Progenitor cell of endocrine pancreas (in vitro differentiated cells): ENCODE measurements at regions not wholly inside any gene's neighbourhood (a gene's known extent, or its start where the extent isn't known, plus 50 kb on each side); places are given as distances from the start of the nearest gene placed in this dataset.

ENCODE experiments used
- DNase-seq: peaks from one replicate; pipeline ENCODE4 v3.0.0; 2021; ENCODE audit warnings: low spot score; ENCODE audit not compliant: unreplicated experiment
- H3K27ac Mint-ChIP-seq: 2 replicates; pipeline ENCODE4 v1.8.0; 2021; ENCODE audit warnings: mild to moderate bottlenecking, moderate library complexity, mixed read lengths
- H3K27me3 Mint-ChIP-seq: 2 replicates; pipeline ENCODE4 v1.8.0; 2021; ENCODE audit warnings: mixed read lengths
- H3K36me3 Mint-ChIP-seq: 2 replicates; pipeline ENCODE4 v1.8.0; 2022; ENCODE audit warnings: mixed read lengths; ENCODE audit not compliant: insufficient read depth
- H3K4me1 Mint-ChIP-seq: 2 replicates; pipeline ENCODE4 v1.8.0; 2021; ENCODE audit warnings: low read depth, mixed read lengths
- H3K4me3 Mint-ChIP-seq: 2 replicates; pipeline ENCODE4 v1.8.0; 2021; ENCODE audit warnings: low read depth, mild to moderate bottlenecking, moderate library complexity, mixed read lengths
- H3K9me3 Mint-ChIP-seq: 2 replicates; pipeline ENCODE4 v1.8.0; 2021; ENCODE audit warnings: low read depth, mixed read lengths
- TF ChIP-seq, protein P1 (sequence below): fragments of 200-600 bp; sonication (generic); IDR thresholded peaks from one replicate; pipeline ENCODE4 v1.5.0; 2021; ENCODE audit warnings: antibody characterized with exemption, mild to moderate bottlenecking; ENCODE audit not compliant: unreplicated experiment

DNA sequence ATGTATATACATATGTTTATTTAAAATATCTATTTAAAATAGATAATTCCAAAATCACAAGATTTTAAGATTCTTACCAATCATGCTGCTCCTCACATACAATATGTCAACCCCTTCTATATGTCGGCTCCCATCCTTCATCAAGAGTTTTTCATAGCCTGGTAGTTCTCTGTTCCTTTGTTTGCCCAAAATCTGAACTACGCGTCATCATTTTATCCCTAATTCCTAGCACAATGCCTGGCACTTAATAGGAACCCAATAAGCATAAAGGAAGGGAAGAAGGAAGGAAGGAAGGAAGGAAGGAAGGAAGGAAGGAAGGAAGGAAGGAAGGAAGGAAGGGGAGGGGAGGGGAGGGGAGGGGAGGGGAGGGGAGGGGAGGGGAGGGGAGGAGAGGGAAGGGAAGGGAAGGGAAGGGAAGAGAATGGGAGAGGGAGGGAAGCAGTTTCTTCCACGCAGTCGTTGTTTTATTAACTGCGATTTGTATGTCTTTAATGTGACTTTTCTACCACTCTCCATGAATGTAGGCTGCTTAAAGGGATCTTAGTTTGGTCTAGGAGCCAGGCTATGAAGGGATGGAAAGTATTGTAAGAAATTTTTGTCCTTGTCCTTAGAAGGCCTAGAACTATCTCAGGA lies 83.3 kb upstream of the PCGF5 start:
- H3K36me3 Mint-ChIP-seq, result no peaks in the 10 kb centered on the region
- no peak overlapping the region for H3K4me3 Mint-ChIP-seq
- no peak overlapping the region for H3K27ac Mint-ChIP-seq
- no peaks in the 10 kb centered on the region for H3K4me1 Mint-ChIP-seq
- no peak for DNase-seq
- H3K27me3 Mint-ChIP-seq, result peaks cover 2% of the 10 kb centered on the region
- TF ChIP-seq, protein P1, sequence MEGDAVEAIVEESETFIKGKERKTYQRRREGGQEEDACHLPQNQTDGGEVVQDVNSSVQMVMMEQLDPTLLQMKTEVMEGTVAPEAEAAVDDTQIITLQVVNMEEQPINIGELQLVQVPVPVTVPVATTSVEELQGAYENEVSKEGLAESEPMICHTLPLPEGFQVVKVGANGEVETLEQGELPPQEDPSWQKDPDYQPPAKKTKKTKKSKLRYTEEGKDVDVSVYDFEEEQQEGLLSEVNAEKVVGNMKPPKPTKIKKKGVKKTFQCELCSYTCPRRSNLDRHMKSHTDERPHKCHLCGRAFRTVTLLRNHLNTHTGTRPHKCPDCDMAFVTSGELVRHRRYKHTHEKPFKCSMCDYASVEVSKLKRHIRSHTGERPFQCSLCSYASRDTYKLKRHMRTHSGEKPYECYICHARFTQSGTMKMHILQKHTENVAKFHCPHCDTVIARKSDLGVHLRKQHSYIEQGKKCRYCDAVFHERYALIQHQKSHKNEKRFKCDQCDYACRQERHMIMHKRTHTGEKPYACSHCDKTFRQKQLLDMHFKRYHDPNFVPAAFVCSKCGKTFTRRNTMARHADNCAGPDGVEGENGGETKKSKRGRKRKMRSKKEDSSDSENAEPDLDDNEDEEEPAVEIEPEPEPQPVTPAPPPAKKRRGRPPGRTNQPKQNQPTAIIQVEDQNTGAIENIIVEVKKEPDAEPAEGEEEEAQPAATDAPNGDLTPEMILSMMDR, result no peak
- H3K9me3 Mint-ChIP-seq, result no peaks in the 10 kb centered on the region

DNA sequence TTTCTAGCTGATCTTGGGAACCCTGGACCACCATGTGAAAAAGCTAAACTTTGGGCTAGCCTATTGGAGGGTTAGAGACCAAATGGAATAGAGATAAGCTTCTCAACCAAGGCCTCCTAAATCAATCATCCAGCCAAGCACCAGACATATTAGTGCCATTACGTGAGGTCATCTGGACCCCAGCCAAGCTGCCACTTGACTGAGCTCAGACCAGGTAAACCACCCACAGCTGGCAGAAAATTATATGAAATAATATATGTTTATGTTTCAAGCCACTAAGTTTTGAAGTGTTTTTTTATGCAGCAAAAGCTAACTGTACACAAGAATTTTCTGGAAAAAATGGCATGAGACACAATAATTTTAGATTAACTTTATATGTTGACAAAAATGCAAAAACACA lies 82.6 kb upstream of the PCGF5 start:
- Mint-ChIP-seq H3K27me3 (peaks cover 2% of the 10 kb centered on the region), H3K36me3 (no peaks in the 10 kb centered on the region), H3K4me3 (no peak overlapping the region), H3K27ac (no peak overlapping the region), H3K9me3 (no peaks in the 10 kb centered on the region), H3K4me1 (no peaks in the 10 kb centered on the region)
- no peak for DNase-seq
- TF ChIP-seq, protein P1, result no peak

DNA sequence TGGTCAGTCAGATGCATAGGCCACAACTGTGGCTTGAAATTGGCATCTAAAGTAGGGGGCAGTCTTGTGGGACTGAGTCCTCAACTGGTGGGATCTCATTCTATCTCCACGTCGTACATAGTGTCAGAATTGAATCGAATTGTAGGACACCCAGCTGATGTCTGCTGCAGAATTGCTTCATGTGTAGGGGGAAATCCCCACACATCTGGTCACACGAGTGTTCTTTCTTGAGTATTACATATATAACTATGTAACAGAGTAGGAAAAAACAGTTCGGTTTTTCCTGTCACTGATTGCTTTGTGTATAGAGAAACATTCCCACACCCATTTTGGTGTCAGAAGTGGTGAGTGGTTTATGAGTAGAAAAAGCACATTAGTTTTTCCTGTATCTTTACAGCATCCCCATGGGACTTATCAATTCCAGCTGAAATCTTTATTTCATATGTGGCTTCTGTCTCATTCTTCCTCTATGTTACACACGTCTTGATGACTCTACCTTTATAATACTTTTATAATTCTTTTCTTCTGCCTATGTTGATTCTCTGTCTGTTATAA lies 79.4 kb upstream of the PCGF5 start:
- H3K9me3 Mint-ChIP-seq, result no peaks in the 10 kb centered on the region
- H3K36me3 Mint-ChIP-seq, result no peaks in the 10 kb centered on the region
- DNase-seq, result no peak
- no peaks in the 10 kb centered on the region for H3K27me3 Mint-ChIP-seq
- H3K4me1 Mint-ChIP-seq, result no peaks in the 10 kb centered on the region
- H3K27ac Mint-ChIP-seq, result no peak overlapping the region
- TF ChIP-seq, protein P1, result no peak
- H3K4me3 Mint-ChIP-seq, result no peak overlapping the region

DNA sequence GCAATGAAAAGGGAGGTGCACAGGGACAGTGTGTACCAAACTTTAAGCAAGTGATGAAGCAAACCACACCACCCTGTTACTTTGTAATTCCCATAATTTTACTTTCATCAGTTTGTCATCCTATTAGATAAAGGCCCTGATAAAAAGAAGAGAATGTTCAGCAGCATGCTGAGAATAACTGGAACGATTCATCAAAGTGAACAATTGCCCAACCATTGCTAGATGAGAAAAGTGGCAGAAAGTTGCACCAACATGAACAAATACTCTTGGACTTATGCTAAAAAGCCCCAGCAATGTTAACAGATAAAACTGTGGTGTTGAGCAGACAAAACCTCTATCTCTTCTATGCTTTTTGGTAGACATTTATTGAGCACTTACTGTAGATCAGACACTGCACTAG lies 75.5 kb upstream of the PCGF5 start:
- TF ChIP-seq, protein P1, result no peak
- no peak overlapping the region for H3K4me3 Mint-ChIP-seq
- no peaks in the 10 kb centered on the region for H3K9me3 Mint-ChIP-seq
- H3K27me3 Mint-ChIP-seq, result no peaks in the 10 kb centered on the region
- no peaks in the 10 kb centered on the region for H3K36me3 Mint-ChIP-seq
- H3K4me1 Mint-ChIP-seq, result no peaks in the 10 kb centered on the region
- DNase-seq, result no peak
- H3K27ac Mint-ChIP-seq, result no peak overlapping the region

DNA sequence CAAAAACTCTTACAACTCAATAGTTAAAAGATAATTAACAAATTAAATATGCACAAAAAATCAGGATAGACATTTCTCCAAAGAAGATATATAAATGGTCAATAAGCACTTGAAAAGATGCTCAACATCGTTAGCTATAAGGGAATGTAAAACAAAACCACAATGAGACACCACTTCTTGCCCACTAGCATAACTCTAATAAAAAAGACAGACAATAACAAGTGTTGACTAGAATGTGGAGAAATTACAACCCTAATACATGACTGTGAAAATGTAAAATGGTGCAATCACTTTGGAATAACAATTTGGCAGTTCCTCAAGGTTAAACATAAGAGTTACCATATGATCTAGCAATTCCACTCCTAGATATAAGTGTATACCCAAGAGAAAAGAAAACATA lies 74.3 kb upstream of the PCGF5 start:
- TF ChIP-seq, protein P1, result no peak
- no peak overlapping the region for H3K4me3 Mint-ChIP-seq
- H3K27ac Mint-ChIP-seq, result no peak overlapping the region
- H3K9me3 Mint-ChIP-seq, result no peaks in the 10 kb centered on the region
- H3K27me3 Mint-ChIP-seq, result no peaks in the 10 kb centered on the region
- DNase-seq, result no peak
- peaks cover under 1% of the 10 kb centered on the region for H3K4me1 Mint-ChIP-seq
- H3K36me3 Mint-ChIP-seq, result no peaks in the 10 kb centered on the region
